GM12865 (cell line): ENCODE measurements at regions not wholly inside any gene's neighbourhood (a gene's known extent, or its start where the extent isn't known, plus 50 kb on each side); places are given as distances from the start of the nearest gene placed in this dataset.
"Not testable (repeated sequence)": the region's sequence is repeated elsewhere in the genome, so short reads cannot be mapped to it uniquely, and the experiment has no call there.

Experiments used
- DNase-seq: peaks from one replicate; pipeline ENCODE4 v3.0.0; 2010; ENCODE audit warnings: low read depth
- H3K4me3 ChIP-seq: 2 replicates; pipeline ENCODE4 v1.5.1; 2011; ENCODE audit warnings: mild to moderate bottlenecking, low read depth, low read length, control low read depth

GRCh38 chr2:87497135-87497534 lies 250.8 kb upstream of the PLGLB2 start:
- H3K4me3 ChIP-seq, DNase-seq: not testable (repeated sequence)

- not testable (repeated sequence) for H3K4me3 ChIP-seq
Measured at GRCh38 chr2:87497700-87498099, 250.2 kb upstream of the PLGLB2 start.

GRCh38 chr2:87498169-87498853 lies 249.6 kb upstream of the PLGLB2 start:
- not testable (repeated sequence) for H3K4me3 ChIP-seq, DNase-seq

More at GRCh38 chr2:87497700-87498099, 250.2 kb upstream of the PLGLB2 start:
- DNase-seq: not testable (repeated sequence)

- DNase-seq, H3K4me3 ChIP-seq: not testable (repeated sequence)
Measured at GRCh38 chr2:87498854-87499238, 249.0 kb upstream of the PLGLB2 start.

GRCh38 chr2:87499860-87500259 lies 248.0 kb upstream of the PLGLB2 start:
- DNase-seq, H3K4me3 ChIP-seq: not testable (repeated sequence)

GRCh38 chr2:87500421-87500820 lies 247.5 kb upstream of the PLGLB2 start:
- not testable (repeated sequence) for H3K4me3 ChIP-seq, DNase-seq

GRCh38 chr2:87500951-87501350 lies 246.9 kb upstream of the PLGLB2 start:
- H3K4me3 ChIP-seq, DNase-seq: not testable (repeated sequence)

- DNase-seq, H3K4me3 ChIP-seq: not testable (repeated sequence)
Measured at GRCh38 chr2:87502948-87503347, 244.9 kb upstream of the PLGLB2 start.

- DNase-seq, H3K4me3 ChIP-seq: not testable (repeated sequence)
Measured at GRCh38 chr2:87505239-87505638, 242.6 kb upstream of the PLGLB2 start.

- not testable (repeated sequence) for DNase-seq, H3K4me3 ChIP-seq
Measured at GRCh38 chr2:87505909-87506308, 242.0 kb upstream of the PLGLB2 start.

- H3K4me3 ChIP-seq, DNase-seq: not testable (repeated sequence)
Measured at GRCh38 chr2:87507378-87508348, 240.2 kb upstream of the PLGLB2 start.

- not testable (repeated sequence) for DNase-seq
Measured at GRCh38 chr2:87511195-87511778, 236.6 kb upstream of the PLGLB2 start.

GRCh38 chr2:87512864-87513530 lies 234.9 kb upstream of the PLGLB2 start:
- H3K4me3 ChIP-seq, DNase-seq: not testable (repeated sequence)

More at GRCh38 chr2:87511195-87511778, 236.6 kb upstream of the PLGLB2 start:
- H3K4me3 ChIP-seq: not testable (repeated sequence)

GRCh38 chr2:87514034-87514433 lies 233.9 kb upstream of the PLGLB2 start:
- not testable (repeated sequence) for H3K4me3 ChIP-seq

GRCh38 chr2:87514515-87514914 lies 233.4 kb upstream of the PLGLB2 start:
- H3K4me3 ChIP-seq, DNase-seq: not testable (repeated sequence)

More at GRCh38 chr2:87514034-87514433, 233.9 kb upstream of the PLGLB2 start:
- not testable (repeated sequence) for DNase-seq

GRCh38 chr2:87515226-87515625 lies 232.7 kb upstream of the PLGLB2 start:
- H3K4me3 ChIP-seq, DNase-seq: not testable (repeated sequence)

- H3K4me3 ChIP-seq, DNase-seq: not testable (repeated sequence)
Measured at GRCh38 chr2:87515875-87516274, 232.0 kb upstream of the PLGLB2 start.

- not testable (repeated sequence) for H3K4me3 ChIP-seq, DNase-seq
Measured at GRCh38 chr2:87516369-87516967, 231.4 kb upstream of the PLGLB2 start.

- not testable (repeated sequence) for H3K4me3 ChIP-seq, DNase-seq
Measured at GRCh38 chr2:87517438-87517837, 230.4 kb upstream of the PLGLB2 start.
